NB4 (cell line): ENCODE measurements at regions not wholly inside any gene's neighbourhood (a gene's known extent, or its start where the extent isn't known, plus 50 kb on each side); places are given as distances from the start of the nearest gene placed in this dataset.

Experiments
- CTCF ChIP-seq: IDR thresholded peaks from one replicate; pipeline ENCODE4 v1.5.1; 2012; ENCODE audit warnings: low read depth, low read length
- POLR2A ChIP-seq: IDR thresholded peaks from 2 replicates; pipeline ENCODE4 v1.6.1; 2011; ENCODE audit warnings: mild to moderate bottlenecking; ENCODE audit not compliant: insufficient read length; ENCODE audit errors: extremely low read depth
- TF ChIP-seq, protein P1 (sequence below): IDR thresholded peaks from 2 replicates; pipeline ENCODE4 v1.6.1; 2011; ENCODE audit warnings: low read depth, low read length

DNA sequence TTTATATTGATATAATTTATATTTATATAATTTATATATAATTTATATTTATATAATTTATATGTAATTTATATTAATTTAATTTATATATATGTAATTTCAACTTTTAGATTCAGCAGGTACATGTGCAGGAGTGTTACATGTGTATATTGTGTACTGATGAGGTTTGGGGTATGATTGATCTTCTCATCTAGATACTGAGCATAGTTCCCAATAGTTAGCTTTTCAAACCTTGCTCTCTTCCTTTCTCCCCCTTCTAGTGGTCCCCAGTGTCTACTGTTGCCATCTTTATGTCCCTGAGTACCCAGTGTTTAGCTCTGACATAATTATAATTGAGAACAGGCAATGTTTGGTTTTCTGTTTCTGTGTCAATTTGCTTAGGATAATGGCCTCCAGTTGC, 1335.3 kb upstream of the CDH2 start:
- no peak for TF ChIP-seq CTCF
- TF ChIP-seq POLR2A = no peak
- TF ChIP-seq, protein P1, sequence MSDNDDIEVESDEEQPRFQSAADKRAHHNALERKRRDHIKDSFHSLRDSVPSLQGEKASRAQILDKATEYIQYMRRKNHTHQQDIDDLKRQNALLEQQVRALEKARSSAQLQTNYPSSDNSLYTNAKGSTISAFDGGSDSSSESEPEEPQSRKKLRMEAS = no peak
